ENCODE measurements at regions not wholly inside any gene's neighbourhood (a gene's known extent, or its start where the extent isn't known, plus 50 kb on each side); places are given as distances from the start of the nearest gene placed in this dataset.

- no peak for TF ChIP-seq EZH2phosphoT487 (IDR thresholded peaks at IDR 0.05; ENCODE audit: borderline replicate concordance, low read length)
- TF ChIP-seq CTCF (IDR thresholded peaks at IDR 0.05; ENCODE audit: low read depth, low read length, poor library complexity, severe bottlenecking) = no peak
- H3F3A ChIP-seq (ENCODE audit: control insufficient read depth, insufficient read depth) = no peaks in the 10 kb centered on the region
- no peaks in the 10 kb centered on the region for H3K36me3 ChIP-seq (ENCODE audit: control insufficient read depth, low read length)
- H3K79me2 ChIP-seq (ENCODE audit: control insufficient read depth, low read length) = no peaks in the 10 kb centered on the region
- H3K9me3 ChIP-seq (ENCODE audit: control insufficient read depth, insufficient read depth, low read length) = no peaks in the 10 kb centered on the region
- H3K4me2 ChIP-seq (ENCODE audit: low read length) = no peak overlapping the region
- no peak overlapping the region for H3K27ac ChIP-seq (ENCODE audit: low read depth, low read length)
- no peaks in the 10 kb centered on the region for H3K4me1 ChIP-seq (ENCODE audit: control insufficient read depth, low read length)
- H3K27me3 ChIP-seq (ENCODE audit: control insufficient read depth, low read length) = no peaks in the 10 kb centered on the region
- H3K9me2 ChIP-seq (replicated peaks; ENCODE audit: control insufficient read depth, low read length) = no peaks in the 10 kb centered on the region
- H4K20me1 ChIP-seq (ENCODE audit: control insufficient read depth, insufficient read depth, low read depth, low read length) = no peaks in the 10 kb centered on the region
- H3K4me3 ChIP-seq (ENCODE audit: low read length) = no peak overlapping the region
Measured at GRCh38 chr21:35751171-35751570, 309.2 kb downstream of the SETD4 start.

- no peak overlapping the region for H3K27ac ChIP-seq (ENCODE audit: low read depth, low read length)
- no peaks in the 10 kb centered on the region for H3K9me2 ChIP-seq (replicated peaks; ENCODE audit: control insufficient read depth, low read length)
- no peak overlapping the region for H3K4me2 ChIP-seq (ENCODE audit: low read length)
- no peak overlapping the region for H3K4me3 ChIP-seq (ENCODE audit: low read length)
- H3K36me3 ChIP-seq (ENCODE audit: control insufficient read depth, low read length) = no peaks in the 10 kb centered on the region
- no peaks in the 10 kb centered on the region for H3K9me3 ChIP-seq (ENCODE audit: control insufficient read depth, insufficient read depth, low read length)
- H3K79me2 ChIP-seq (ENCODE audit: control insufficient read depth, low read length) = no peaks in the 10 kb centered on the region
- H3K4me1 ChIP-seq (ENCODE audit: control insufficient read depth, low read length) = no peaks in the 10 kb centered on the region
- H3K27me3 ChIP-seq (ENCODE audit: control insufficient read depth, low read length) = no peaks in the 10 kb centered on the region
- H3F3A ChIP-seq (ENCODE audit: control insufficient read depth, insufficient read depth) = no peaks in the 10 kb centered on the region
- TF ChIP-seq EZH2phosphoT487 (IDR thresholded peaks at IDR 0.05; ENCODE audit: borderline replicate concordance, low read length) = no peak
- no peak for TF ChIP-seq CTCF (IDR thresholded peaks at IDR 0.05; ENCODE audit: low read depth, low read length, poor library complexity, severe bottlenecking)
- no peaks in the 10 kb centered on the region for H4K20me1 ChIP-seq (ENCODE audit: control insufficient read depth, insufficient read depth, low read depth, low read length)
Measured at GRCh38 chr21:35749904-35750303, 310.4 kb downstream of the SETD4 start.

- Histone ChIP-seq H3K27ac (ENCODE audit: low read depth, low read length) (no peak overlapping the region), H3K79me2 (ENCODE audit: control insufficient read depth, low read length) (no peaks in the 10 kb centered on the region), H3K27me3 (ENCODE audit: control insufficient read depth, low read length) (no peaks in the 10 kb centered on the region), H3F3A (ENCODE audit: control insufficient read depth, insufficient read depth) (no peaks in the 10 kb centered on the region), H3K9me3 (ENCODE audit: control insufficient read depth, insufficient read depth, low read length) (no peaks in the 10 kb centered on the region), H3K4me2 (ENCODE audit: low read length) (no peak overlapping the region), H3K36me3 (ENCODE audit: control insufficient read depth, low read length) (no peaks in the 10 kb centered on the region), H4K20me1 (ENCODE audit: control insufficient read depth, insufficient read depth, low read depth, low read length) (no peaks in the 10 kb centered on the region), H3K4me1 (ENCODE audit: control insufficient read depth, low read length) (no peaks in the 10 kb centered on the region), H3K9me2 (replicated peaks; ENCODE audit: control insufficient read depth, low read length) (no peaks in the 10 kb centered on the region), H3K4me3 (ENCODE audit: low read length) (no peak overlapping the region)
- no peak for TF ChIP-seq CTCF (IDR thresholded peaks at IDR 0.05; ENCODE audit: low read depth, low read length, poor library complexity, severe bottlenecking)
- TF ChIP-seq EZH2phosphoT487 (IDR thresholded peaks at IDR 0.05; ENCODE audit: borderline replicate concordance, low read length) = no peak
Measured at GRCh38 chr21:35748678-35749314, 311.5 kb downstream of the SETD4 start.

Measured in DOHH2 (cell line).